H1 (cell line): ENCODE measurements at regions not wholly inside any gene's neighbourhood (a gene's known extent, or its start where the extent isn't known, plus 50 kb on each side); places are given as distances from the start of the nearest gene placed in this dataset.

Experiments used
- CBX8 ChIP-seq: fragments of 300-800, 300-1000 bp; sonication (generic); IDR thresholded peaks from 2 replicates; pipeline ENCODE4 v1.7.1; 2016; ENCODE audit warnings: low read depth, low read length, borderline replicate concordance
- CHD7 ChIP-seq: fragments of 300-600 bp; sonication (generic); IDR thresholded peaks from 2 replicates; pipeline ENCODE4 v1.7.1; 2012; ENCODE audit warnings: low read length, moderate library complexity, mild to moderate bottlenecking, inconsistent platforms; ENCODE audit not compliant: insufficient replicate concordance
- EGR1 ChIP-seq: IDR thresholded peaks from 2 replicates; pipeline ENCODE4 v1.6.1; 2011; ENCODE audit warnings: low read depth, low read length, borderline replicate concordance
- FOSL1 ChIP-seq: IDR thresholded peaks from 2 replicates; pipeline ENCODE4 v1.6.1; 2011; ENCODE audit warnings: mild to moderate bottlenecking, low read depth, low read length, moderate library complexity; ENCODE audit not compliant: insufficient read depth
- HDAC2 ChIP-seq, 2 experiments: fragments of 300-600 bp in 1 of 2; sonication (generic) in 1 of 2; IDR thresholded peaks; 2 replicates each; pipeline ENCODE4 v1.6.1; 2011 to 2012; ENCODE audit warnings: low read depth in 2 of 2, low read length in 2 of 2, mild to moderate bottlenecking in 2 of 2, moderate library complexity in 2 of 2, borderline replicate concordance in 1 of 2, inconsistent platforms in 1 of 2
- JUN ChIP-seq: IDR thresholded peaks from 2 replicates; pipeline ENCODE4 v1.6.1; 2011; ENCODE audit warnings: low read depth, mild to moderate bottlenecking, improper control_type of control experiment, low read length
- KDM5A ChIP-seq: fragments of 200-600 bp; IDR thresholded peaks from 2 replicates; pipeline ENCODE4 v1.7.1; 2012; ENCODE audit warnings: mild to moderate bottlenecking, low read length, inconsistent platforms, mixed read lengths
- MAFK ChIP-seq: IDR thresholded peaks from 2 replicates; pipeline ENCODE4 v1.6.1; 2012; ENCODE audit warnings: low read depth, mild to moderate bottlenecking, improper control_type of control experiment, low read length
- SIX5 ChIP-seq: IDR thresholded peaks from 2 replicates; pipeline ENCODE4 v1.6.1; 2011; ENCODE audit warnings: mild to moderate bottlenecking, low read depth, low read length
- TBP ChIP-seq: IDR thresholded peaks from 2 replicates; pipeline ENCODE4 v1.6.1; 2011; ENCODE audit warnings: low read depth, low read length, improper control_type of control experiment
- TCF12 ChIP-seq: IDR thresholded peaks from 2 replicates; pipeline ENCODE4 v1.6.1; 2011; ENCODE audit warnings: low read depth, mild to moderate bottlenecking, low read length
- TEAD4 ChIP-seq: IDR thresholded peaks from 2 replicates; pipeline ENCODE4 v1.6.1; 2012; ENCODE audit warnings: low read depth, low read length, inconsistent platforms, mixed read lengths
- ZNF274 ChIP-seq: IDR thresholded peaks from 2 replicates; pipeline ENCODE4 v1.7.0; 2012; ENCODE audit warnings: low read length, borderline replicate concordance; ENCODE audit errors: extremely low read depth

- TF ChIP-seq CHD7: no peak
- TF ChIP-seq KDM5A: no peak
- TF ChIP-seq HDAC2 (IDR thresholded peaks at IDR 0.05; ENCODE audit: borderline replicate concordance in 1 of 2, low read depth in 2 of 2, low read length in 2 of 2): no peak
- no peak for TF ChIP-seq EGR1
- no peak for TF ChIP-seq FOSL1
- TF ChIP-seq ZNF274: no peak
- no peak for TF ChIP-seq TEAD4
- TF ChIP-seq TBP: no peak
- TF ChIP-seq JUN: no peak
- no peak for TF ChIP-seq MAFK
- TF ChIP-seq SIX5: no peak
- no peak for TF ChIP-seq CBX8
- TF ChIP-seq TCF12: no peak
These were observed 833.8 kb upstream of the KCND2 start (continued) for GRCh38 chr7:119439192-119439591.
